ENCODE measurements at regions not wholly inside any gene's neighbourhood (a gene's known extent, or its start where the extent isn't known, plus 50 kb on each side); places are given as distances from the start of the nearest gene placed in this dataset.

DNA sequence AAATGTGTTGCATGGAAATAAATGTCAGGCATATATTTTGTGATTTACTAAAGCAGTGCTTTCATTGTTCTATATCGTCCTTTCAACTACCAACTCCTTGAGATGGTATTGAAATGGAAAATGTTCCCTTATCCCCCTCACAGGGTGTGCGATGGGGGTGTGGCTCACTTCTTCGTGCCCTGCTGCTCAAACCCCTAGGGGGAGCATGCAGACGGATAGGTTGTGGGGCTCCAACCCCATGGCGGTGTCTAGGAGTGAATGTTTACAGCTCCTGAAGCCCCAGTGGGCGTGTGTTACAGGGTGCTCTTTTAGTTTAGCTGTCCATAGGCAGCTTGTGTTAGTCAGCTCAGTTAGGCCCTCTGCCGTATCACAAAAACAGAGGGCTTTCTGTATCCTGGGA, 287.7 kb upstream of the EMCN start:
- Histone ChIP-seq H3K27me3 (no peaks in the 10 kb centered on the region), H3K9me3 (no peaks in the 10 kb centered on the region), H3K4me3 (ENCODE audit: low read depth in 1 of 2, low read length in 1 of 2) (no peak overlapping the region), H3K27ac (no peak overlapping the region), H3K4me1 (ENCODE audit: control insufficient read depth in 1 of 2, insufficient read depth in 1 of 2, low read depth in 1 of 2, low read length in 1 of 2) (no peaks in the 10 kb centered on the region), H3K36me3 (no peaks in the 10 kb centered on the region)
- no peak for TF ChIP-seq CTCF (IDR thresholded peaks at IDR 0.05)

GRCh38 chr4:100804576-100805360, 286.9 kb upstream of the EMCN start:
- no peaks in the 10 kb centered on the region for H3K27me3 ChIP-seq
- H3K27ac ChIP-seq = no peak overlapping the region
- no peaks in the 10 kb centered on the region for H3K9me3 ChIP-seq
- H3K4me3 ChIP-seq (ENCODE audit: low read depth in 1 of 2, low read length in 1 of 2) = no peak overlapping the region
- no peaks in the 10 kb centered on the region for H3K4me1 ChIP-seq (ENCODE audit: control insufficient read depth in 1 of 2, insufficient read depth in 1 of 2, low read depth in 1 of 2, low read length in 1 of 2)
- no peaks in the 10 kb centered on the region for H3K36me3 ChIP-seq
- TF ChIP-seq CTCF (IDR thresholded peaks at IDR 0.05) = no peak

GRCh38 chr4:100803751-100804150, 285.9 kb upstream of the EMCN start:
- Histone ChIP-seq H3K27me3 (no peaks in the 10 kb centered on the region), H3K27ac (no peak overlapping the region), H3K9me3 (no peaks in the 10 kb centered on the region), H3K36me3 (no peaks in the 10 kb centered on the region), H3K4me1 (ENCODE audit: control insufficient read depth in 1 of 2, insufficient read depth in 1 of 2, low read depth in 1 of 2, low read length in 1 of 2) (no peaks in the 10 kb centered on the region), H3K4me3 (ENCODE audit: low read depth in 1 of 2, low read length in 1 of 2) (no peak overlapping the region)
- no peak for TF ChIP-seq CTCF (IDR thresholded peaks at IDR 0.05)

DNA sequence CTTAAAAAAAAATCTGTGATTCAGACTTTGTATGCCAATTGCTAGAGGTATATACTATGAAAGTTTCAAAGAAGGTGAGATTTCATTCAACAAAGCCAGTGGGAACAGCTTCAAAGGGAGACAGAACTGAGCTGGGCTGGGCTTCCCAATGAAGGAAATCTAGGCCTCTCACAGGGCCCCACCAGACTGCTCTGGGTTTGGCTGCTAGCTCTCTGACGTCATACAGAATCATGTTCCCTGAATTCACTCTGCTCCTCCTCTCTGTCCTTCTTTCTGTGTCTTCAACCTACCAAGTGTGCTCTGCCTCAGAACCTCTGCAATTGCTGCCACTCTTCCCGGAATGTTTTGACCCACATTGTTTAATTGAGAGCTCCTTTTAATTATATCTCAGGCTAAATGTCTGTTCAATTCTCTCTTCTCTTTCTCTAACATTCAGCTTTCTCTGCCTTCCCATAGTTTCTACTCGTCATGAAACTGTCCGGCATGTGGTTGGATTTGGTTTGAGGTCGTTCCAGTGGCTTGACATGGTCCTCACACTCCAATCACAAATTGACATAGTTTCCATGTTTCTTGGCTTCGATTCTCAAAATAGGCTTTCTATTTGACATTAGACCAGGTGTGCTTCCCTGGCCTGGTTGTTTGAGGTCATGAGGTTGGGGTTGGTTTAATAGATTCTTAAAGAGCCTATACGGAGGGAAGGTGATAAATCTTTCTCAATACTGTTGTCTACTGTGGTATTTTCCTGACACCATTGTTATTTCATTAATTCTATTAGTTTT, 282.1 kb upstream of the EMCN start:
- Histone ChIP-seq H3K36me3 (no peaks in the 10 kb centered on the region), H3K9me3 (no peaks in the 10 kb centered on the region), H3K4me1 (ENCODE audit: control insufficient read depth in 1 of 2, insufficient read depth in 1 of 2, low read depth in 1 of 2, low read length in 1 of 2) (no peaks in the 10 kb centered on the region), H3K27me3 (no peaks in the 10 kb centered on the region), H3K4me3 (ENCODE audit: low read depth in 1 of 2, low read length in 1 of 2) (no peak overlapping the region), H3K27ac (no peak overlapping the region)
- no peak for TF ChIP-seq CTCF (IDR thresholded peaks at IDR 0.05)

DNA sequence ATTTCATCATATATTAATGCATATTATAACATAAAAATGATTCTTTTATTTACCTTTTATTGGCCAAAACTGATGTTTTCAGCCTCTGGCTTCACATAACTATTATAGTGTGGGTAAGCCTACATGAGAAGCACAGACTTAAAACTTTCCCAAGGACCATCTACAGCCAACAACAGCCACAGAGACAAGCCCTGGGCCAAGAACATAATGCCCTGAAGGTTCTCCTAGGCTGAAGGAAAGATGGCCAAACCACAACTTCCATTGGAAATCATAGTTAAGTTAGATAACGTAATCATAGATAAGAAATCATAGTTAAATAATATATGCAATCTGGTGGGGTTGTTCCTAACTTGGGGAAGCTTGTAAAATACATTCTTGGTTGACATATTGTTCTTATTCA, 280.0 kb upstream of the EMCN start:
- Histone ChIP-seq H3K4me3 (ENCODE audit: low read depth in 1 of 2, low read length in 1 of 2) (no peak overlapping the region), H3K27me3 (no peaks in the 10 kb centered on the region), H3K4me1 (ENCODE audit: control insufficient read depth in 1 of 2, insufficient read depth in 1 of 2, low read depth in 1 of 2, low read length in 1 of 2) (no peaks in the 10 kb centered on the region), H3K36me3 (no peaks in the 10 kb centered on the region), H3K27ac (no peak overlapping the region), H3K9me3 (no peaks in the 10 kb centered on the region)
- no peak for TF ChIP-seq CTCF (IDR thresholded peaks at IDR 0.05)
